ENCODE measurements at regions not wholly inside any gene's neighbourhood (a gene's known extent, or its start where the extent isn't known, plus 50 kb on each side); places are given as distances from the start of the nearest gene placed in this dataset.
"Not testable (repeated sequence)": the region's sequence is repeated elsewhere in the genome, so short reads cannot be mapped to it uniquely, and the experiment has no call there.

GRCh38 chr12:127130506-127131124 lies 1136.4 kb upstream of the TMEM132C start:
- intact Hi-C loops (cut with DNase I): no loop called here
- FAIRE-seq: no peak
- Histone ChIP-seq H3K27ac (ENCODE audit: low read depth in 2 of 2, low read length in 2 of 2) (no peak overlapping the region), H3K4me1 (ENCODE audit: control insufficient read depth in 2 of 3, insufficient read depth in 2 of 3, low read depth in 1 of 3, low read length in 3 of 3) (no peaks in the 10 kb centered on the region), H3K4me3 (ENCODE audit: low read length in 3 of 3) (no peak overlapping the region), H3K9ac (ENCODE audit: low read length in 3 of 3) (no peak overlapping the region), H3K27me3 (ENCODE audit: control insufficient read depth, insufficient read depth, low read length) (no peaks in the 10 kb centered on the region), H3K36me3 (ENCODE audit: control insufficient read depth in 2 of 3, insufficient read depth in 3 of 3, low read length in 3 of 3) (no peaks in the 10 kb centered on the region), H3K9me3 (ENCODE audit: control insufficient read depth in 2 of 3, insufficient read depth in 1 of 3, low read length in 3 of 3) (no peaks in the 10 kb centered on the region)
- no peak for DNase-seq
- TF ChIP-seq CTCF (IDR thresholded peaks at IDR 0.05; ENCODE audit: borderline replicate concordance, extremely low read depth, insufficient read depth): no peak

- intact Hi-C loops (cut with DNase I): no loop called here
- Histone ChIP-seq H3K27me3 (ENCODE audit: control insufficient read depth, insufficient read depth, low read length) (no peaks in the 10 kb centered on the region), H3K36me3 (ENCODE audit: control insufficient read depth in 2 of 3, insufficient read depth in 3 of 3, low read length in 3 of 3) (no peaks in the 10 kb centered on the region), H3K4me3 (ENCODE audit: low read length in 3 of 3) (no peak overlapping the region), H3K9ac (ENCODE audit: low read length in 3 of 3) (no peak overlapping the region), H3K9me3 (ENCODE audit: control insufficient read depth in 2 of 3, insufficient read depth in 1 of 3, low read length in 3 of 3) (no peaks in the 10 kb centered on the region), H3K27ac (ENCODE audit: low read depth in 2 of 2, low read length in 2 of 2) (no peak overlapping the region), H3K4me1 (ENCODE audit: control insufficient read depth in 2 of 3, insufficient read depth in 2 of 3, low read depth in 1 of 3, low read length in 3 of 3) (no peaks in the 10 kb centered on the region)
- FAIRE-seq (no peak), DNase-seq (no peak)
- no peak for TF ChIP-seq CTCF (IDR thresholded peaks at IDR 0.05; ENCODE audit: borderline replicate concordance, extremely low read depth, insufficient read depth)
These were observed 1133.2 kb upstream of the TMEM132C start for GRCh38 chr12:127133675-127134335.

- H3K27ac ChIP-seq (ENCODE audit: low read depth in 2 of 2, low read length in 2 of 2); H3K36me3 ChIP-seq (ENCODE audit: control insufficient read depth in 2 of 3, insufficient read depth in 3 of 3, low read length in 3 of 3); H3K9ac ChIP-seq (ENCODE audit: low read length in 3 of 3); DNase-seq; H3K4me1 ChIP-seq (ENCODE audit: control insufficient read depth in 2 of 3, insufficient read depth in 2 of 3, low read depth in 1 of 3, low read length in 3 of 3); FAIRE-seq; intact Hi-C loops (cut with DNase I); H3K4me3 ChIP-seq (ENCODE audit: low read length in 3 of 3); H3K27me3 ChIP-seq (ENCODE audit: control insufficient read depth, insufficient read depth, low read length); H3K9me3 ChIP-seq (ENCODE audit: control insufficient read depth in 2 of 3, insufficient read depth in 1 of 3, low read length in 3 of 3): not testable (repeated sequence)
These were observed 1126.0 kb upstream of the TMEM132C start for GRCh38 chr12:127140864-127141484.

GRCh38 chr12:127143020-127143419 lies 1124.0 kb upstream of the TMEM132C start:
- Histone ChIP-seq H3K9ac (ENCODE audit: low read length in 3 of 3) (no peak overlapping the region), H3K4me3 (ENCODE audit: low read length in 3 of 3) (no peak overlapping the region), H3K27me3 (ENCODE audit: control insufficient read depth, insufficient read depth, low read length) (no peaks in the 10 kb centered on the region), H3K9me3 (ENCODE audit: control insufficient read depth in 2 of 3, insufficient read depth in 1 of 3, low read length in 3 of 3) (peaks cover 0 to 3% (median 0%) of the 10 kb centered on the region in 3 donors), H3K27ac (ENCODE audit: low read depth in 2 of 2, low read length in 2 of 2) (no peak overlapping the region), H3K36me3 (ENCODE audit: control insufficient read depth in 2 of 3, insufficient read depth in 3 of 3, low read length in 3 of 3) (no peaks in the 10 kb centered on the region), H3K4me1 (ENCODE audit: control insufficient read depth in 2 of 3, insufficient read depth in 2 of 3, low read depth in 1 of 3, low read length in 3 of 3) (peaks cover 0 to 3% (median 0%) of the 10 kb centered on the region in 3 donors)
- intact Hi-C loops (cut with DNase I): no loop called here
- TF ChIP-seq CTCF (IDR thresholded peaks at IDR 0.05; ENCODE audit: borderline replicate concordance, extremely low read depth, insufficient read depth): no peak
- DNase-seq (no peak), FAIRE-seq (no peak)
